ENCODE measurements at regions not wholly inside any gene's neighbourhood (a gene's known extent, or its start where the extent isn't known, plus 50 kb on each side); places are given as distances from the start of the nearest gene placed in this dataset.

DNA sequence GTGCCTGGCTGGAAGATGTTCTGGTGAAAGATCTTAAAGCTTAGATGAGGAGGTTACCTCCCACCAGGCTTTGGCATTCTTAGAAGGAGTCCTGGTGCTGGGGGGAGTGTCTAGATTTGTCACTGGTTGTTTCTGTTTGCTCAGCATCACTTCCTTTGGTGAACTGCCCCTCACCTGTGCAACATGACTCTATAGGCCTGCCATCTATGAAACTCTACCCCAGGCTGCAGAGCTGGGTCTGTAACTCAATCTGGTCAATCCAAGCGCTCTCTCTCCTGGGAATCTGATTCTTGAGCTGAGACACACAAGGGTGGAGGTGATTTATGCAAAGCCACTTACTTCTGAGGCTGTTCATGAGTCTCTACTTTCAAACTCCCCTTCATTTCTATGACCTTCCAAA is 399.4 kb downstream of the NPIPA7 start:
- TF ChIP-seq, protein P1, sequence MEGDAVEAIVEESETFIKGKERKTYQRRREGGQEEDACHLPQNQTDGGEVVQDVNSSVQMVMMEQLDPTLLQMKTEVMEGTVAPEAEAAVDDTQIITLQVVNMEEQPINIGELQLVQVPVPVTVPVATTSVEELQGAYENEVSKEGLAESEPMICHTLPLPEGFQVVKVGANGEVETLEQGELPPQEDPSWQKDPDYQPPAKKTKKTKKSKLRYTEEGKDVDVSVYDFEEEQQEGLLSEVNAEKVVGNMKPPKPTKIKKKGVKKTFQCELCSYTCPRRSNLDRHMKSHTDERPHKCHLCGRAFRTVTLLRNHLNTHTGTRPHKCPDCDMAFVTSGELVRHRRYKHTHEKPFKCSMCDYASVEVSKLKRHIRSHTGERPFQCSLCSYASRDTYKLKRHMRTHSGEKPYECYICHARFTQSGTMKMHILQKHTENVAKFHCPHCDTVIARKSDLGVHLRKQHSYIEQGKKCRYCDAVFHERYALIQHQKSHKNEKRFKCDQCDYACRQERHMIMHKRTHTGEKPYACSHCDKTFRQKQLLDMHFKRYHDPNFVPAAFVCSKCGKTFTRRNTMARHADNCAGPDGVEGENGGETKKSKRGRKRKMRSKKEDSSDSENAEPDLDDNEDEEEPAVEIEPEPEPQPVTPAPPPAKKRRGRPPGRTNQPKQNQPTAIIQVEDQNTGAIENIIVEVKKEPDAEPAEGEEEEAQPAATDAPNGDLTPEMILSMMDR (IDR thresholded peaks at IDR 0.05; ENCODE audit: extremely low read depth, insufficient read depth, missing control alignments): no peak
- in situ Hi-C loops (cut with MboI; ENCODE audit: low pct_unique_long_range_greater_than_20kb, low sequenced_read_pairs, unreplicated experiment): no loop called here
- DNase-seq (ENCODE audit: low spot score): no peak

DNA sequence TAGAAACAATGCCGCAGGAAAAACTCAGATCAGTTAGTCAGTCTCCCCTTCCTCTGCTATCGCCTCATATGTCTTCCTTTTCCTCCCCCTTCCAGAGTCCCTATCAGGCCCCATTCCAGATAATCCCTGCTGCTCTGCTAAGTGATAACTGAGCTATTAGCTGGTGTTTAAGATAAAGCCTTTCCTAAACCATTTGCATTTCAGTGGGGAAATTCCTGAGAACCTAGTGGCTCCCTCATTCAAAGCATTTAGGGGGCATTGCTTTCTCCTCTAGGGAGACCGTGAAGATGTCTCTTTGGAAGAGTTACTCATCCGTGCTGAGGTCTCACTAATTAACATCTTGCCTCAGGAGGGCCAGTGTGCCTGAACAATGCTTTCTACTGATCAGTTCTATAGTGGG is 401.6 kb downstream of the NPIPA7 start:
- in situ Hi-C loops (cut with MboI; ENCODE audit: low pct_unique_long_range_greater_than_20kb, low sequenced_read_pairs, unreplicated experiment): no loop called here
- TF ChIP-seq, protein P1 (IDR thresholded peaks at IDR 0.05; ENCODE audit: extremely low read depth, insufficient read depth, missing control alignments): no peak
- DNase-seq (ENCODE audit: low spot score): no peak

DNA sequence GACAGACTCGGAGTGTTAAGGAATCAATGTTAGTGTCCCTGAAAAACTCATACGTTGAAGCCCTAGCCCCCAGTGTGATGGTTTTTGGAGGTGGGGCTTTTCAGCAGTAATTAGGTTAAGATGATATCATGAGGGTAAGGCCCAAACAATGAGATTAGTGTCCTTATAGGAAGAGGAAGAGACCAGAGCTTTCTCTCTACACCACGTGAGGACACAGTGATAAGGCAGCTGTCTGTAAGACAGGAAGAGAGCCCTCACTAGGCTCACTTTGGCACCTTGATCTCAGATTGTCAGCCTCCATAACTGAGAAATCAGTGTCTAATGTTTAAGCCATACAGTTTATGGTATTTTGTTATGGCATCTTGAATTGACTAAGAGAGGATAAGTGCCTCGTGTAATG is 403.2 kb downstream of the NPIPA7 start:
- TF ChIP-seq, protein P1 (IDR thresholded peaks at IDR 0.05; ENCODE audit: extremely low read depth, insufficient read depth, missing control alignments): no peak
- DNase-seq (ENCODE audit: low spot score): no peak
- in situ Hi-C loops (cut with MboI; ENCODE audit: low pct_unique_long_range_greater_than_20kb, low sequenced_read_pairs, unreplicated experiment): no loop called here

DNA sequence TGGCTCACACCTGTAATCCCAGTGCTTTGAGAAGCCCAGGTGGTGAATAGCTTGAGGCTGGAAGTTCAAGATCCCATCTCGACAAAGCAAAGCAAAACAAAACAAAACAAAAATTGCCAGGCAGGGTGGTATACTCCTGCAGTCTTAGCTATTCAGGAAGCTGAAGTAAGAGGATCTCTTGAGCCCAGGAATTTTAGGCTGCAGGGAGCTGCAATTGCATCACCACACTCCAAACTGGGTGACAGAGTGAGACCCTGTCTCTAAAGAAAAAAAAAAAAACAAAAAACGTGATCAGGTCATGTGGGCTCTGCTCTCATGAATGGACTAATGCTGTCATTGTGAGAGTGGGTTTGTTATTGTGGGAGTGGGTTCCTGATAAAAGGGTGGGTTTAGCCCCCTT is 409.1 kb downstream of the NPIPA7 start:
- DNase-seq (ENCODE audit: low spot score): no peak
- TF ChIP-seq, protein P1 (IDR thresholded peaks at IDR 0.05; ENCODE audit: extremely low read depth, insufficient read depth, missing control alignments): no peak
- in situ Hi-C loops (cut with MboI; ENCODE audit: low pct_unique_long_range_greater_than_20kb, low sequenced_read_pairs, unreplicated experiment): no loop called here

DNA sequence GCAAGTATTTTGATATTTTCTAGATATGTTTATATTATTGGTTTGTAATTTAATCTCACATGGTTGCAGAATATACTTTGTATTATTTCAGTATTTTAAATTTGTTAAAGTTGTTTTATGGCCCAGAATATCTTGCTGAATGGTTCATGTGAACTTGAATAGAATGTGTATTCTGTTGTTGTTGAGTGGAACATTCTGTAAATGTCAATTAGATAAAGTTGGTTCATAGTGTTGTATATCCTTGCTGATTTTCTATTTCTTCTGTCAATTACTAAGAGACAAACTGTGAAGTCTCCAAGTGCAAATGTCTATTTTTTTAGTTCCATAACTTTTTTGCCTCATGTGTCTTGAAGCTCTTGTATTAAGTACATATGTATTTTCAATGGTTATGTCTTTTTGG is 411.7 kb downstream of the NPIPA7 start:
- in situ Hi-C loops (cut with MboI; ENCODE audit: low pct_unique_long_range_greater_than_20kb, low sequenced_read_pairs, unreplicated experiment): no loop called here
- TF ChIP-seq, protein P1 (IDR thresholded peaks at IDR 0.05; ENCODE audit: extremely low read depth, insufficient read depth, missing control alignments): no peak

DNA sequence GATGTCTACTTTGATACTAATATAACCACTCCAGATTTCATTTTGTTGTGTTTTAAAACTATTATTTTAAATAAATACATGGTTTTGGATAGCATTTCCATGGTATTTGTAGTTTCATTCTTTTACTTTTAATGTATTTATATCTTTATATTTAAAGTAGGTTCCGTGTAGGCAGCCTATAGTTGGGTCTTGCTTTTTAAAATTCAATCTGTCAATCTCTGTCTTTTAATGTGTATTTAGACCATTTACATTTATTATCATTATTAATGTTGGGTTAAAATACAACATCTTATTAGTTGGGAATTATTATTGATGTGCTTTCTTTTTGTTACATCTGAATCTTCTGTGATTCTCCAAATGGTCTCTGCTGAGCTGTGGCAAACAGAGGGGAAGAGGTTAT is 412.1 kb downstream of the NPIPA7 start:
- DNase-seq (ENCODE audit: low spot score): no peak
- TF ChIP-seq, protein P1 (IDR thresholded peaks at IDR 0.05; ENCODE audit: extremely low read depth, insufficient read depth, missing control alignments): no peak
- in situ Hi-C loops (cut with MboI; ENCODE audit: low pct_unique_long_range_greater_than_20kb, low sequenced_read_pairs, unreplicated experiment): no loop called here

More for the DNA sequence above, 411.7 kb downstream of the NPIPA7 start:
- DNase-seq (ENCODE audit: low spot score): no peak

DNA sequence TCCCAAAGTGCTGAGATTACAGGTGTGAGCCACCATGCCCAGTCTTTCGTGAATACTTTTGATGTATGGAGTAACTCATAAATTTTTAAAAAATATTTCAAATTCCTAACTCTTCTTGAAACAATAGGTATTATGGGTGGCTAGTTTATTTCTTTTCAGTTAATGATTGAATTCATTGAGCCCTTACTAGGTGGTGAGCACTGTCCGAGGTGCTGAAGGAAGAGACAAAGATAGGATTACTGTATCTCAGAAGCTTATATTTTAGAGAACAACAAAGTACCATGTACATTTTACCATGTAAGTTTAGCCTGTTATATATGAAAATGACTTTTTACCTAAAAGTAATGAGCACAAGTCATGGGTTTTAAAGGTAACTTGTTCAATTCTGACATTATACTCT is 418.3 kb downstream of the NPIPA7 start:
- TF ChIP-seq, protein P1 (IDR thresholded peaks at IDR 0.05; ENCODE audit: extremely low read depth, insufficient read depth, missing control alignments): no peak
- no peak for DNase-seq (ENCODE audit: low spot score)
- in situ Hi-C loops (cut with MboI; ENCODE audit: low pct_unique_long_range_greater_than_20kb, low sequenced_read_pairs, unreplicated experiment): no loop called here

Data from GM13977 (cell line).